Heart left ventricle (tissue), 16 donors: ENCODE measurements at regions not wholly inside any gene's neighbourhood (a gene's known extent, or its start where the extent isn't known, plus 50 kb on each side); places are given as distances from the start of the nearest gene placed in this dataset.
"Not testable (repeated sequence)": the region's sequence is repeated elsewhere in the genome, so short reads cannot be mapped to it uniquely, and the experiment has no call there.

Source experiments
- ATAC-seq, 4 donors: fragments of 200-7000 bp; cut with Tn5 transposase; one replicate each; pipeline ENCODE4 v1.9.1; 2020 to 2022; ENCODE audit warnings: moderate library complexity in 4 of 4, mild to moderate bottlenecking in 3 of 4, moderate number of reproducible peaks in 1 of 4
- DNase-seq, 5 donors: peaks; one replicate each; pipeline ENCODE4 v3.0.0-alpha.2; 2020
- H3K27ac ChIP-seq, 12 donors: fragments of 200-600 bp; sonication (generic) in 4 of 12; one replicate each; pipeline versions ENCODE4 v1.5.0 to v1.8.0; 2016 to 2022; ENCODE audit warnings: mild to moderate bottlenecking in 2 of 12
- H3K27me3 ChIP-seq, 9 donors: fragments of 200-600 bp; sonication (generic) in 2 of 9; one replicate each; pipeline versions ENCODE4 v1.5.1 to v1.8.0; 2016 to 2022; ENCODE audit warnings: mild to moderate bottlenecking in 3 of 9
- H3K36me3 ChIP-seq, 9 donors: fragments of 200-600 bp; sonication (generic) in 2 of 9; one replicate each; pipeline versions ENCODE4 v1.5.0 to v1.8.0; 2018 to 2022; ENCODE audit warnings: mild to moderate bottlenecking in 2 of 9
- H3K4me1 ChIP-seq, 12 donors: fragments of 200-600 bp; sonication (generic) in 4 of 12; one replicate each; pipeline versions ENCODE4 v1.5.0 to v1.8.0; 2016 to 2022; ENCODE audit warnings: mild to moderate bottlenecking in 3 of 12
- H3K4me3 ChIP-seq, 12 donors: fragments of 200-600 bp; sonication (generic) in 4 of 12; one replicate each; pipeline versions ENCODE4 v1.5.0 to v1.8.0; 2017 to 2022; ENCODE audit warnings: mild to moderate bottlenecking in 9 of 12, moderate library complexity in 4 of 12
- H3K9me3 ChIP-seq, 12 donors: fragments of 200-600 bp; sonication (generic) in 4 of 12; one replicate each; pipeline versions ENCODE4 v1.5.0 to v1.8.0; 2016 to 2022; ENCODE audit warnings: mild to moderate bottlenecking in 1 of 12
- CTCF ChIP-seq, 12 donors: fragments of 200-600 bp; sonication (generic) in 4 of 12; IDR thresholded peaks; one replicate each; pipeline versions ENCODE4 v1.5.0 to v1.8.0; 2018 to 2022; ENCODE audit warnings: antibody characterized with exemption in 12 of 12, mild to moderate bottlenecking in 5 of 12
- POLR2A ChIP-seq, 2 donors: fragments of 450-650 bp; IDR thresholded peaks; one replicate each; pipeline ENCODE4 v1.6.1; 2017; ENCODE audit warnings: antibody characterized with exemption in 2 of 2, mild to moderate bottlenecking in 2 of 2, moderate library complexity in 2 of 2
- WGBS, 4 donors: extraction: QIAGEN DNeasy Blood & Tissue Kit in 2 of 4; methylation state at CpG; one replicate each; pipeline versions ENCODE4 v1.1.5 to v1.1.7; 2013 to 2018; 5-methylcytosine and 5-hydroxymethylcytosine counted together
- intact Hi-C, 10 donors: fragments of 100-400 bp; cut with DNase I; formaldehyde crosslinking; loops; one replicate each; pipeline versions ENCODE4 v1.11.1 to v1.14.2; 2022
- donor health status: ischemic (EF 13 %, LVEDD 7.1; RV severe dilation, severe dysfunction).
- donor health status: healthy with polysubstance abuse.
- donor health status: DM: no; HTN: yes; CAD: no.
- donor health status: DM: no; HTN: no; CAD: no.
- donor health status: ischemic (EF 25% LVEDD 6.9; RV normal size, moderate dysfunction).
- donor health status: ischemic (EF 25% LVEDD 5.7; RV mildly dilated, moderate dysfunction).
- donor health status: healthy.
- donor health status: DM: yes; HTN: yes; CAD: no.
- donor health status: ischemic (EF 35%, LVEDD 5.7; RV mildly dilated, moderate dysfunction).
- donor health status: nonischemic (EF 11% LVEDD 7.7; RV severe dilation, severe dysfunction).
- donor health status: DM: yes; HTN: yes; CAD: no.
- donor health status: PGD.
- donor health status: ischemic (EF 29% LVEDD 5.4; RV normal size, mild dysfunction).
- donor health status: nonischemic (EF 23%, LVEDD 6.1; RV moderate dilation, normal function).

DNA sequence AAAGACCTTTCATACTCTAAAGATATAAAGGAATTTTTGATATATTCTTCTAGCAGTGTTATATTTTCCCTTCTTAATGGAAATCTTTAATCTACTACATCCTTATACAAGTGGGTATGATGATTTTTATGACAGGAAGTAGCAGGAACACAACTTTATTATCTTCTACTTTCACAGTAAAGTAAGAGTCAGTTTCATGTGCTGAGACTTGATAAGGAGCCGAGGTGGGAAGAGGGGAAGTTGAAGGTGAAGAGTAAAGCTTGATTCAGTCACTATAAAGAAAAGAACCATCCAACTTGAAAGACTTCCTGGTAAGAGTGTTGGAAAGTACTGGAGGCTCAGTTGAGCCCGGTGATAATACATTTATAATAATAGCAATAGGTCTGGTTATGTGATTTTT is 82.1 kb upstream of the PTH start:
- TF ChIP-seq POLR2A (IDR thresholded peaks at IDR 0.05) (no peak), CTCF (IDR thresholded peaks at IDR 0.05) (no peak)
- Histone ChIP-seq H3K36me3 (no peaks in the 10 kb centered on the region), H3K27me3 (peaks cover 0 to 4% (median 0%) of the 10 kb centered on the region in 9 donors), H3K4me1 (no peaks in the 10 kb centered on the region), H3K9me3 (peaks cover 0 to 17% (median 0%) of the 10 kb centered on the region in 12 donors), H3K4me3 (no peak overlapping the region), H3K27ac (no peak overlapping the region)
- no peak for ATAC-seq
- DNase-seq: no peak
- intact Hi-C loops: no loop called here
- WGBS, 4 donors: 32 to 49% (median 45%) methylated on average over 2 of the region's 2 CpGs

DNA sequence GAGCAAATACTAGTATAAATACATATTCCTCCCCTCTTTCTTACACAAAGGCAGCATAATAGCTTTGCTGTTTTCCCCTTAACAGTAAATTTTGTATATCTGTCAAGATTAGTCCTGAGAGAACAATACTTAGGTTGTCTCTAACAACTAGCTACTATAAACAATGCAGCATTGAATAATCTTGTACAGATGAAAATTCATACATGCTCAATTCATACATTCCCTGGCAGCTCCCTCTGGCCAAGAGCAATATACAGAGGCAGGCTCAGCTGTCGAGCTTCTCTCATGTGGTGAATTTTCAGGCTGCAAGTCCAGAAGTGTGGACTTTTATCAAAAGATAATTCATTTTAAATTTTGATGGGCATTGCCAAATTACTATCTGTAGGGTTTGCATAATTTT is 81.2 kb upstream of the PTH start:
- DNase-seq (no peak), ATAC-seq (no peak)
- Histone ChIP-seq H3K27me3 (peaks cover 0 to 4% (median 0%) of the 10 kb centered on the region in 9 donors), H3K4me3 (no peak overlapping the region), H3K9me3 (peaks cover 0 to 17% (median 0%) of the 10 kb centered on the region in 12 donors), H3K27ac (no peak overlapping the region), H3K36me3 (no peaks in the 10 kb centered on the region), H3K4me1 (no peaks in the 10 kb centered on the region)
- 43 to 60% (median 49%) methylated on average over 1 of the region's 1 CpG for WGBS, 4 donors
- intact Hi-C loops: no loop called here
- no peak for TF ChIP-seq POLR2A (IDR thresholded peaks at IDR 0.05)
- TF ChIP-seq CTCF (IDR thresholded peaks at IDR 0.05): no peak

- H3K4me1 ChIP-seq, intact Hi-C loops, ATAC-seq, H3K9me3 ChIP-seq, H3K36me3 ChIP-seq, H3K27me3 ChIP-seq, H3K4me3 ChIP-seq, DNase-seq, H3K27ac ChIP-seq: not testable (repeated sequence)
- 69 to 97% (median 90%) methylated on average over 1 of the region's 1 CpG for WGBS, 4 donors
Measured at GRCh38 chr11:13575385-13575784, 79.6 kb upstream of the PTH start.

DNA sequence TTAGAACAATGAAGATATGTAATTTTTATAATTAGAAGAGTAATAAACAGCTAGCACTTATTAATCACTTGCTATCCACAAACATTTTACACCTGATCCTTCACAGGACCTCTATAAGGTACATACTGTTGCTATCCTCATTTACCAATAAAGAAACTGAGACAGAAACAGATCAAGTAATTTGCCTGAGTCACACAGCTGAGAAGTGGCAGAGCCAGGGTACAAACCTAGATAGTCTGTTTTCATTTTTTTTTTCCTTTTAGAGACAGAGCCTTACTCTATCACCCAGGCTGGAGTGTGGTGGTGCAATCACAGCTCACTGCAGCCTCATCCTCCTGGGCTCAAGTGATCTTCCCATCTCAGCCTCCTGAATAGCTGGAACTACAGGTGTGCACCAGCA is 71.8 kb upstream of the PTH start:
- ATAC-seq (no peak), DNase-seq (no peak)
- Histone ChIP-seq H3K4me3 (no peak overlapping the region), H3K4me1 (no peaks in the 10 kb centered on the region), H3K27me3 (peaks cover 0 to 3% (median 0%) of the 10 kb centered on the region in 9 donors), H3K36me3 (no peaks in the 10 kb centered on the region), H3K27ac (no peak overlapping the region), H3K9me3 (no peaks in the 10 kb centered on the region)
- intact Hi-C loops: no loop called here
- TF ChIP-seq CTCF (IDR thresholded peaks at IDR 0.05): no peak
- no peak for TF ChIP-seq POLR2A (IDR thresholded peaks at IDR 0.05)

DNA sequence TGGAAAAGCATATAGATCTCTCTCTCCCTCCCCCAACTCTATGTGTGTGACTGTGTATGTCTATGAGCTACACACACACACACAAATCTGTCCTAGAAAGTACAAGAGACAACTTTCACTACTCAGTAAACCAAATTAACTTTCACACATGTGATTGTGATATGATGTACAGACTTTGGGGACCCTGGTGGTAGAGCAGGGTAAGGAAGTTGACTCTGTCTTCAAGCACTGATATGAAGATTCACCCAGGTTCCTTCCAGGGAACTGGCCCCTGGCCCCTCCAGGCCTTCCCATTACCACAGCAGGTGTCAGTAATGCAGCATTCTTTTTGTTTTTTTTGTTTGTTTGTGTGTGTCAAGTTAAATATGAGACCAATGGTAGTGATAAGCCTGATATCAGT is 66.1 kb upstream of the PTH start:
- TF ChIP-seq CTCF (IDR thresholded peaks at IDR 0.05): no peak
- no peak for TF ChIP-seq POLR2A (IDR thresholded peaks at IDR 0.05)

GRCh38 chr11:13560341-13560740 is 64.5 kb upstream of the PTH start:
- intact Hi-C loops, H3K4me3 ChIP-seq, H3K27ac ChIP-seq, ATAC-seq, H3K36me3 ChIP-seq, H3K9me3 ChIP-seq, DNase-seq, H3K27me3 ChIP-seq, H3K4me1 ChIP-seq: not testable (repeated sequence)
- 50 to 79% (median 63%) methylated on average over 5 to 11 of the region's 11 CpGs for WGBS, 4 donors

More for the DNA sequence above, 66.1 kb upstream of the PTH start:
- no peak for ATAC-seq
- no peaks in the 10 kb centered on the region for H3K27me3 ChIP-seq
- H3K27ac ChIP-seq: no peak overlapping the region
- no peak for DNase-seq
- no peaks in the 10 kb centered on the region for H3K36me3 ChIP-seq
- no peak overlapping the region for H3K4me3 ChIP-seq
- intact Hi-C loops: no loop called here
- H3K9me3 ChIP-seq: no peaks in the 10 kb centered on the region
- H3K4me1 ChIP-seq: no peaks in the 10 kb centered on the region
